ENCODE measurements at regions not wholly inside any gene's neighbourhood (a gene's known extent, or its start where the extent isn't known, plus 50 kb on each side); places are given as distances from the start of the nearest gene placed in this dataset.

- H3K36me3 ChIP-seq (ENCODE audit: insufficient read depth, low read length), result no peaks in the 10 kb centered on the region
- H3F3A ChIP-seq (ENCODE audit: insufficient read depth, low read length), result no peaks in the 10 kb centered on the region
- no peaks in the 10 kb centered on the region for H3K4me1 ChIP-seq (ENCODE audit: insufficient read depth, low read length, severe bottlenecking)
- H3K9ac ChIP-seq (ENCODE audit: low read length), result no peak overlapping the region
- H2AFZ ChIP-seq (ENCODE audit: low read length), result no peak overlapping the region
- H3K4me2 ChIP-seq (ENCODE audit: low read length), result no peak overlapping the region
- no peaks in the 10 kb centered on the region for H3K9me2 ChIP-seq (ENCODE audit: low read depth, low read length)
- H3K27me3 ChIP-seq (ENCODE audit: insufficient read depth, low read length), result no peaks in the 10 kb centered on the region
- no peaks in the 10 kb centered on the region for H3K79me2 ChIP-seq (ENCODE audit: insufficient read depth, low read length)
- TF ChIP-seq EZH2 (IDR thresholded peaks at IDR 0.05; ENCODE audit: borderline replicate concordance, low read length), result no peak
- no peak for TF ChIP-seq CTCF (IDR thresholded peaks at IDR 0.05; ENCODE audit: low read length)
- H4K20me1 ChIP-seq (ENCODE audit: insufficient read depth, low read length), result no peaks in the 10 kb centered on the region
- no peaks in the 10 kb centered on the region for H3K9me3 ChIP-seq (ENCODE audit: low read length)
- no peak overlapping the region for H3K4me3 ChIP-seq (ENCODE audit: low read depth, low read length, poor library complexity, severe bottlenecking)
- no peak overlapping the region for H3K27ac ChIP-seq (ENCODE audit: low read depth, low read length, poor library complexity, severe bottlenecking)
Observed at GRCh38 chr14:84783511-84783910, 746.4 kb upstream of the FLRT2 start.

- H3K9me3 ChIP-seq (ENCODE audit: low read length), result no peaks in the 10 kb centered on the region
- no peaks in the 10 kb centered on the region for H3K27me3 ChIP-seq (ENCODE audit: insufficient read depth, low read length)
- no peaks in the 10 kb centered on the region for H4K20me1 ChIP-seq (ENCODE audit: insufficient read depth, low read length)
- no peaks in the 10 kb centered on the region for H3K4me1 ChIP-seq (ENCODE audit: insufficient read depth, low read length, severe bottlenecking)
- no peaks in the 10 kb centered on the region for H3F3A ChIP-seq (ENCODE audit: insufficient read depth, low read length)
- TF ChIP-seq EZH2 (IDR thresholded peaks at IDR 0.05; ENCODE audit: borderline replicate concordance, low read length), result no peak
- TF ChIP-seq CTCF (IDR thresholded peaks at IDR 0.05; ENCODE audit: low read length), result no peak
- H2AFZ ChIP-seq (ENCODE audit: low read length), result no peak overlapping the region
- H3K36me3 ChIP-seq (ENCODE audit: insufficient read depth, low read length), result no peaks in the 10 kb centered on the region
- no peak overlapping the region for H3K27ac ChIP-seq (ENCODE audit: low read depth, low read length, poor library complexity, severe bottlenecking)
- no peak overlapping the region for H3K9ac ChIP-seq (ENCODE audit: low read length)
- no peaks in the 10 kb centered on the region for H3K9me2 ChIP-seq (ENCODE audit: low read depth, low read length)
- no peaks in the 10 kb centered on the region for H3K79me2 ChIP-seq (ENCODE audit: insufficient read depth, low read length)
- H3K4me3 ChIP-seq (ENCODE audit: low read depth, low read length, poor library complexity, severe bottlenecking), result no peak overlapping the region
- no peak overlapping the region for H3K4me2 ChIP-seq (ENCODE audit: low read length)
Observed at GRCh38 chr14:84785996-84786395, 743.9 kb upstream of the FLRT2 start.

- Histone ChIP-seq H3K4me2 (ENCODE audit: low read length) (no peak overlapping the region), H3K79me2 (ENCODE audit: insufficient read depth, low read length) (no peaks in the 10 kb centered on the region), H3K27ac (ENCODE audit: low read depth, low read length, poor library complexity, severe bottlenecking) (no peak overlapping the region), H3K36me3 (ENCODE audit: insufficient read depth, low read length) (no peaks in the 10 kb centered on the region), H3K4me1 (ENCODE audit: insufficient read depth, low read length, severe bottlenecking) (no peaks in the 10 kb centered on the region), H4K20me1 (ENCODE audit: insufficient read depth, low read length) (no peaks in the 10 kb centered on the region), H3K9ac (ENCODE audit: low read length) (no peak overlapping the region), H3K27me3 (ENCODE audit: insufficient read depth, low read length) (no peaks in the 10 kb centered on the region), H3K9me3 (ENCODE audit: low read length) (no peaks in the 10 kb centered on the region), H3F3A (ENCODE audit: insufficient read depth, low read length) (no peaks in the 10 kb centered on the region), H3K4me3 (ENCODE audit: low read depth, low read length, poor library complexity, severe bottlenecking) (no peak overlapping the region), H3K9me2 (ENCODE audit: low read depth, low read length) (no peaks in the 10 kb centered on the region), H2AFZ (ENCODE audit: low read length) (no peak overlapping the region)
- TF ChIP-seq EZH2 (IDR thresholded peaks at IDR 0.05; ENCODE audit: borderline replicate concordance, low read length) (no peak), CTCF (IDR thresholded peaks at IDR 0.05; ENCODE audit: low read length) (no peak)
Observed at GRCh38 chr14:84789012-84789411, 740.9 kb upstream of the FLRT2 start.
